CD4-positive, alpha-beta T cell treated with Interleukin-4 for 1 hour (primary cell): ENCODE measurements at regions not wholly inside any gene's neighbourhood (a gene's known extent, or its start where the extent isn't known, plus 50 kb on each side); places are given as distances from the start of the nearest gene placed in this dataset.

Experiments used
- DNase-seq, 2 donors: peaks; one replicate each; pipeline ENCODE4 v3.0.0-alpha.2; 2020 to 2022

- DNase-seq: no peak
Observed at GRCh38 chr4:10173754-10174749, 57.5 kb upstream of the WDR1 start.

- no peak for DNase-seq
Observed at GRCh38 chr4:10173037-10173753, 56.6 kb upstream of the WDR1 start.

GRCh38 chr4:10172278-10172921 is 55.8 kb upstream of the WDR1 start:
- DNase-seq: no peak

- no peak for DNase-seq
Observed at GRCh38 chr4:10171055-10171454, 54.5 kb upstream of the WDR1 start.

GRCh38 chr4:10169839-10170387 is 53.3 kb upstream of the WDR1 start:
- no peak for DNase-seq

- DNase-seq: no peak
Observed at GRCh38 chr4:10168151-10168550, 51.6 kb upstream of the WDR1 start.

- DNase-seq: no peak
Observed at GRCh38 chr4:10167201-10167600, 50.6 kb upstream of the WDR1 start.
